RPMI8226 (cell line): ENCODE measurements at regions not wholly inside any gene's neighbourhood (a gene's known extent, or its start where the extent isn't known, plus 50 kb on each side); places are given as distances from the start of the nearest gene placed in this dataset.

Experiments used
- DNase-seq: peaks from one replicate; pipeline ENCODE4 v3.0.0-alpha.2; 2015

DNA sequence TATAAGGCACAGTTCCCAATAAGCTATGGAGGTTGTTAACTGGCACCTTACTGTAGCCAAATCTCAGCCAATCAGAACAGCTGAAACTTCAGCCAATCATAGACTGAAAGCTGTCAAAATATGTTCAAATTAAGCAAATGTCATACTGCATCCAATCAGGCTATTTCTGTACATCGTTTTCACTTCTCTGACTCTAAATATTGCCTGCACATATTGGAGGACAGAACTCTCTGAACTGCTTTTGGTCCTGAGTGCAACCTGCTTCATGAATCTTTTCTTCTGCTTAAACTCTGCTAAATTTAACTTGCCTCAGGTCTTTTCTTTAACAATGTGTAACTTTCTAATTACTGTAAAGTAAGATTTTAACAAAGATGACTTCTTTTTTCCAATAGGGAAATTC is 1198.9 kb upstream of the PCDH7 start:
- no peak for DNase-seq

DNA sequence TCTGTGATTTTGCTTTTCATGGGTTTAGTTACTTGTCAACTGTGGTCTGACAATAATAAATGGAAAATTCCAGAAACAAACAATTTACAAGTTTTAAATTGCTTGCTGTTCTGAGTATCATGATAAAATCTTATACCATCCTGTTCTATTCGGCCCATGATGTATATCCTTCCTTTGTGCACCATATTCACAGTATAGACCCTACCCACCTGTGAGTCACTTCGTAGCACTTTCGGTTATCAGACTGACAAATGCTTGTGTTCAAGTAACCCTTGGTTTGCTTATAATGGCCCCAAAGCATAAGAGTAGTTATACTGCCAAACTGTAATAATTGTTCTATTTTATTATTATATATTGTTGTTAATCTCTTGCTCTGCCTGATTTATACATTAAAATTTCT is 1183.4 kb upstream of the PCDH7 start:
- no peak for DNase-seq

DNA sequence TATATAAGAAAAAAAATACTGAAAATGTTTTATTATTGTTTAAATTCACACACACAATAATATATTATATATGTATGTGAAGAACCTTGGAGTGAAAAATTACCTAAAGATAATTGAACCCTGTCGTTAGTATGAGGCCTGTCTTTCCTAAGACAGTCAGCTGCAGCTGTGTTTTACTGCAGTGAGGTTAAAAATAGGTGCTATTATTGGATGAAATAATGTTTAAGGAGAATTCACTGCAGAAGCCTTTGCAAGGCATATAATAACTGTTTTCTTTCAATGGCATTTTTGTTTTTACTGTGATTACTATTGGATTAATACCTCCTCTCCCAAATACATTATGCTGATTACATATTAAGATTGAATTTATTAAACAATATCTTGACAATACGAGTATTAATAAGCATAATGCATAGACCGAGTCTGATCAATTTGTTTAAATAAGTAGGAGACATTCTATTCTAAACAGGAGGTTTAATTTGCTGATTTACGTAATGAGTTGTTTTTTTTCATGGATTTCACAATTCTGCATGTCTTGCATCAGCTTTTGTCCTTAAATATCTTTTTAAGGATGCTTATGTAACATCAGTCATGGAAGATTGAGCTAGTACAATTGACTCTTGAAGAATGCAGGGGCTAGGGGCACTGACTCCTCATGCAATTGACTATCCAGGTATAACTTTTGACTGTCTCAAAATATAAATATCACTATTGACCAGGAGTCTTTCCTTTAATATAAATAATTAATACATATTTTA is 1181.1 kb upstream of the PCDH7 start:
- no peak for DNase-seq

DNA sequence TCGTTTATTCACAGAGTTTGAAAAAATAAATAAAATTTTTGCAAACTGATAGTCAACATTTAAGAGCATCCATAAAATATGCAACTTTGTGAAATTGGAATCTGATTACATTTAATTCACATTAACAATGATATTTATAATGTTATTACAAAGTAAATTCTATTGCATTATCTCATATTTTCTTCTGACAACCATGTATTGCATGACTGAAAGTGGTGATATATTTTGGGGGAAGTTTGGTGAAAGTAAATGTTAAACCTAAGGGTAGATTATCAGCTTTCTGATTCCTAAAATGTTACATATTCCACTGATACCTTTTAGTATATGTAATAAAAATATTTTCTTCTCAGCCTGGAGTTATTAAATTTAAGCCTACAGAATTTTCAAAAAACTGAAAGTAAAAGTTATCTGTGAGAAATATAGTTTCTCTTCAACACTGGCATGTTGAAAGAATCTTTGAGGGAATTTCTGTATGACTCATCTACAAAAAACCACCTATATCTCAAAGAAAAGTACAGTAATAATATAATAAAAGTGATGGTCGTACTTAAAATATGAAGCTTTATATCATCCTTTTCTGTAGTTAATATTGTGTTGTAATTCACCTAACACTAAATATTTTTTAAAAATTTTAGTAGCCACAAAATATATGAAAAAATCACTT is 1179.6 kb upstream of the PCDH7 start:
- no peak for DNase-seq

DNA sequence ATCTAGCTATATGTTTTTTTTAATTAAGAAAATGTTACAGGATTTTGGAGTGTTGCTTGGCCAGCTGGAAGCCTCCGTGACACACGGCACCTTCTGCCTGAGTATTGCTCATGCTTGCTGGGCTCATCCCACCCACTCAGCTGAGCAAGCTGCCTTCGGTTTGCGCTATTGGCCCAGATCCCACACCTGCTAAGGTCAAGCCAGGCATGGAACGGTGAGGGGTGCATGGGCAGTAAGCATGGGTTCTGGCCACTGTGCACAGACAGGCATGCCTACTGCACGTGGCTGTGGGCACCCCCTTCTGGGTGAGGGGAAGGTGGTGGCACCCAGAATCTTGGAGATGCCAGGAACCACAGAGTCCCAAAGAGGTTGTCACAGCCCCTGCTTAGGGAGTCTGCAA is 1178.4 kb upstream of the PCDH7 start:
- no peak for DNase-seq

DNA sequence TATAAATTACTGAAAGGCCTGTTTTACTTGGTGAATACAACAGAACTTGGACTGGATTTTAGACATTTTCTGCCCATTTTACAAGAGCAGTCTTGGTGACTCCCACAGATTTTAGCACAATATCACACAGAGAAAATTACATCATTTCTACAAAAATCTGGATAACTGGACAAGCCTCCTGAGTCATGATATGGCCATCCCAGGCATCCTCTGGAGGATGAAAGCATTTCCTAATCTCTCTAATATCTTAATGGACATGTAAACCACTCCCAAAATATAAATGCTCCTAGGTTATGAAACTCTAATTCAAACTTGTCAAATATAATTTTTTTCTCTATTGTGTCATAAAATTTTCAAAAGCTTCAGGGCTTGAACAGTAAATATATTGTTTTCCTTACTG is 1170.8 kb upstream of the PCDH7 start:
- no peak for DNase-seq

DNA sequence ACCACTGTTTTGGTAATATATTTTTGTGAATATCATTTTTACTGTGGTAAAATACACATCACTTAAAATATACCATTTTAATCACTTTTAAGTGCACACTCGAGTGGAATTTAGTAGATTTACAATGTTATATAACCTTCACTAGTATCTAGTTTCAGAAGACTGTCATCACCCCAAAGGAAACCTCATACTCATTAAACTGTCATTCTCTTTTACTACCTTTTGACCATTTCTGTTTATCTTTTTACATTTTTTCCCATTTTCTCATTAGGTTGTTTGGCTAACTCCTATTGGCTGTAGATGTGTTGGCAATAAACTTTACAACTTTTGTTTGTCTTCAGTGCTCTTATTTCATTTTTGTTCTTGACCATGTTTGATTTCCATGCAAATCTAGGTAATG is 1168.3 kb upstream of the PCDH7 start:
- no peak for DNase-seq

DNA sequence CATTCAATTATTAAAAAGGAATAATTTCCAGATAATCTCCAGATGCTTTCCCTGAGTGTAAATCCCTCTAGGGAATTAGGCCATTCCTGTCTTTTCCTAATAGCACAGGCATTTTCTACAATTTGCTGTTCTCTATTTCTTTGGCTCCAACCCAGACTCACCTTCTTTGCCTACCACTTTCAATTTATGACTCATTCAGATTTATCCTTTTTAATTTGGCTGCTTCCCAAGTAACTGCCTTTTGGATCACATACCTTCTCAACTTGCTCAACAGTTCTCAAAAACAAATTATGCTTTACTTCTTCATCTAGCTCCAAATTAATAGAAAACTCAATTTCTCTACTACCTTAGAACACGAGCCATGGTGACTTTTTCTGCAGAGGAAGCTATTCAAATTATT is 1166.3 kb upstream of the PCDH7 start:
- no peak for DNase-seq

DNA sequence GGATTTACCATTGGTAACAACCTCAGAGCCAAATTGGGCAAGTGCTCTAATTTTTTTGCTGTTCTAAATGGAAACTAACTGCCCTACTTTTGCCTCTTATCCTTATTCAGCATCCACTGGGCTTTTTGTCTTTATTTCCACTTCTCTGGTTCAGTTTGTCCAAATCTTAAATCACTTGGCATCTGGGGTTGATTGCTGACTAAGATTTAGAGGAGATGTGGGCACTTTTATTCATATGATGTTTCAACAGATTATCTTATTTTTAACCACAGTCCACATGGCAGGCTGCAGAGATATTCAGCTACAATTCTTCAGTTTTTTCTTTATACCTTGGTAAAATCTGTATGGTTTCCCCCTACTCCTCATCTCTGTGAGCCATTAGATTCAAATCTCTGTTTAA is 1161.4 kb upstream of the PCDH7 start:
- DNase-seq = no peak

DNA sequence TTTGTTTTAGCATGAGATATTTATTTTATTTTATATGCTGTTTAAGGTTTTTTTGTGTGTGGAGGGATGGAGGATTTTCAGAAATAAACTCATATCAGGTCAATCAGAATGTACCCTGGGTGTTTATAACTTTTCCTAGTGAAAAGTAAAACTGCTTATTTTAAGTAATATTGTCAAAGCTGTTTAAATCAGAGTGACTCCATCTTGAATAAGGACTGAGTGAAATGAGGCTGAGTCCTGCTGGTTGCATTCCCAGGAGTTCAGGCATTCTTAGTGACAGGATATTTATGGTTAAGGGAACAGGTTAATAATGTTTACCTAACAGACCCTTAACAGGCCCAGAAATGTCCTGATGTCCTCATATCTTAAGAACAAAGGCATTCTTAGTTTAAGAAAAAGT is 1160.9 kb upstream of the PCDH7 start:
- DNase-seq = no peak

DNA sequence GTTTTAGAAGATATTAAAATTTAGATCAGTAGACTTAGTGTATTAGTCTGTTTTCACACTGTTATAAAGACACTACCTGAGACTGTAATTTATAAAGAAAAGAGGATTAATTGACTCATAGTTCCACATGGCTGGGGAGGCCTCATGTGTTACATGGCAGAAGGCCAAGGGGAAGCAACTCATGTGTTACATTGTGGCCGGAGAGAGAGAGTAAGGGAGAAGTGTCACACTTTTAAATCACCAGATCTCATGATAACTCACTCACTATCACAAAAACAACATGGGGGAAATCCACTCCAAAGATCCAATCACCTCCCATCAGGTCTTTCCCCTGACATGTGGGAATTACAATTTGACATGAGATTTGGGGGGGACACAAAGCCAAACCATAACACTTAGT is 1159.7 kb upstream of the PCDH7 start:
- DNase-seq = no peak

DNA sequence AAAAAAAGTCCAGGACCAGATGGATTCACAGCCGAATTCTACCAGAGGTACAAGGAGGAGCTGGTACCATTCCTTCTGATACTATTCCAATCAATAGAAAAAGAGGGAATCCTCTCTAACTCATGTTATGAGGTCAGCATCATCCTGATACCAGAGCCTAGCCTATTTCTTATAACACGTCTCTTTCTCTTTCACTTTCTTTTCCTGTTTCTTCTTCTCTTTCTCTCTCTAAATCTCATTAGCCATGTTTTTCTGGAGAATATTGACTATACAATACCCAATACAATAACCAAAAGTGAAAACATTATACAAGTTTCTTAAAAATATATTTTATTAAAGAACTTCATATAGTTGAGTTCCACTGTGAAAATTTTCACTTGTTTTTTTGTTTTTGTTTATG is 1154.9 kb upstream of the PCDH7 start:
- no peak for DNase-seq

DNA sequence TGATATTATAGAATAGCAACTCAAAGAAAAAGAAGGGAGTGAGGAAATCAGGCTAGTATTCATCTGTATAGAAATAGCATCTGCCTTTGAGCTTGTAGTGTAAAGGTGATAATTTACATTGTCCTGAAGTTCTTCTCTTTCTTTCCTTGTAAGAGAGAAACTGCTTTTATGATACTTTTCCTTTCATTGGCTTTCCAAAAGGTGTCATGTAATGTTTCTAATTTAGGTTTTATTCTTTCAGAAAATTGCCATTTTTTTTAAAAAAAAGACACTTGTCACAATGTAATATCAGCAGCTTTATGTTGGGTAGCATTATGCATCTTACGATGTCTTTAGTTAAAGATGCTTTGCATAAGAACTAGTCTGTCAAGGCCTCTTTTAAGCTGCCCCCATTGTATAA is 1153.8 kb upstream of the PCDH7 start:
- no peak for DNase-seq

DNA sequence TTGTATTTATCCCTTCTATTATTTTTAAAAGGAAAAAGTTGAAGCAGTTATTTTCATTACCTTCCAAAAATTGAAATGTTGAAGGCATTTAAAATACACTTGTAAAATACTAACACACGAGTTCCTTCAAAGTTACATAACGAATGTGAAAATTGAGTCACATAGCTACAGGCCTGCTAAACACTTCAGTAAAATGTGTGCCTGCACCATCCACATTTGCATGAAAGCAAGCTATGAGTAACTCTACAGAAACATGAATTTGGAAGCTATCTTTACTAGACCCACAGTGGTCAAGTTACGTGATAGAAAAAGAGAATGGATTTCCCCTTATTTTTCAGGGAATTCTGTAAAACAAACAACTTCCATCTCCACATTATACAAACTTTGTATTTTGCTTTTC is 1148.8 kb upstream of the PCDH7 start:
- DNase-seq = no peak

DNA sequence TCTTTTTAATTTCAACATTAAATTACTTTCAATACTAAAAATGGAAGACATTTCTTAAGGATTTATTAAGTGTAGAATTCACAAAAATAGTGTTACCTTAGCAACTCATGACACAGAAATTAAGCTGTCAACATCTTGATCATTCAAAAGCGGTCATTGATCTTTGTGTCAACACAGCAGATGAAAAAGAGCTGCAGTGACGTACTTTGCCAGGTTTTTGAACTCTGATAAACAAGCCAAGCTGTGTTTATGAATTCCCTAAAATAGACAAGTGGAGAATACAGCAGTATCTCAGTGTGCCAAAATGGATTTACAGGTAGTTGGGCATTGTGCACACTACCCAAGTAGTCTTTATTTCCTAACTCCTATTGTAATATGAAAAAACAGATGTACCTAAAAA is 1141.8 kb upstream of the PCDH7 start:
- no peak for DNase-seq

DNA sequence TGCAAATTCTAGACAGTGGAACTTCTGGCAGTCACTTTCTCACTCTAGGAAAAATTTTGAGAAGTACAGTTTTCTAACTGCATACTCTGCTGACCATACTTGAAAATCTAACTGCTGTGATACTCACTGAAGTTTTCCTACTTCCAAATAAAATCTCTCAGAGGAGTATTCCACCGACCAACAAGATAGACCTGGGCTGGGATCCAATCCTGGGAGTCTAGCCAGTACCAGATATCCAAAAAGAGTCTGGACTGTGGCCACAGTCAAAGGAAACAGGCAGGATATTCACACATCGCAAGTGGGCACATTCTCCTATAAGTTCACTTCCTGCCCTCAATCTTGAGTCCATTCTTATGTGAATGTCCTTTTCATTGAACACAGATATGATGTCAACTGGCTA is 1138.7 kb upstream of the PCDH7 start:
- DNase-seq = no peak

DNA sequence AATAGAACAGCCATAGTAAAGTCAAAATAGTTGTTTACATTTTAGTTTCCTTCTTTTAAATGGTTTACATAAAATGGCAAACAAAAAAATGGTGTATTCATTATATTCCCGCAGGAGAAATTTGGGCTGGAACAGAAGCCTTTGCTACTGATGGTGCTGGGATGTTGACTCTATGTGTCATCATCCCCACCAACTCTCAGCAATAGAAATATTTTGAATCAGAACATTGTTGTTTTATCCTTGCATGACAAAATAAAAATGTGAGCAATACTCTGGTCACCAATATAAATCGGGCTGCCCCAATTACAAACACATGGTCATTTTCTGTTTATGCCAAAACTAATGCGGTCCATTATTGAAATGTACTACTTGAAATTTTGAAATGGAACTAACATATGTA is 1131.6 kb upstream of the PCDH7 start:
- no peak for DNase-seq

DNA sequence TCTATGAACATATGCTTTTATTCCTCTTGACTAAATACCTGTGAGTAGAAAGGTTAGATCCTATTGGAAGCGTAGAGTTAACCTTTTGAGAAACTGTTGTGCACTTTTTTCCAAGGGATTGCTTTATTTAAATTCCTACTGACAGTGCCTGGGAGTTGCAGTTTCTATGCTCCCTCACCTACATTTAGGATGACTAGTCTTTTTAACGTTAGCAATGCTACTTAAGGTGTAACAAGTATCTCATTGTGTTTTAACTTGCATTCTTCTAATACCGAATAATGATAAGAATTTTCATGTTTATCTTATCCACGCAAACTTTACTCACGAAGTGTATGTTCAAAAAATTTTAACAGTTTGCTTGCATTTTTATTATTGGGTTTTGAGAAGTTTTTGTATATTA is 1123.9 kb upstream of the PCDH7 start:
- DNase-seq = no peak

DNA sequence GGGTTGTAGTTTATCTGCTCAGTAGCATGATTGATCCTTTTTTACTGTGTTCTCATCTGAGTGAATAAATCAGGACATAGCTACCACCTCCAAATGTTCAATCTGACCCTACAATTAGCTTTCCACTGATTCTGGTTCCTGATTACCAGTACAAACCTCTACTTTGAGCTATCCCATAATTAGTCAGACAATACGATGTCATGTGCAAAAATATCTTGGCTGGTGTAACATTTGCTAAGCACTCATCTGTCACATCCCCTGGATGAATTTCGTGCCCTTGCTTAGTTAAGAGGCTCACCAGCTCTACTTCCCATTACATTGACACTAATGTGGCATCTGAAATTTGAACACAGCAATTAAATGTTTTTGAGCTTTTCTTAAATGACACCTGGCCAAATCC is 1101.0 kb upstream of the PCDH7 start:
- no peak for DNase-seq

DNA sequence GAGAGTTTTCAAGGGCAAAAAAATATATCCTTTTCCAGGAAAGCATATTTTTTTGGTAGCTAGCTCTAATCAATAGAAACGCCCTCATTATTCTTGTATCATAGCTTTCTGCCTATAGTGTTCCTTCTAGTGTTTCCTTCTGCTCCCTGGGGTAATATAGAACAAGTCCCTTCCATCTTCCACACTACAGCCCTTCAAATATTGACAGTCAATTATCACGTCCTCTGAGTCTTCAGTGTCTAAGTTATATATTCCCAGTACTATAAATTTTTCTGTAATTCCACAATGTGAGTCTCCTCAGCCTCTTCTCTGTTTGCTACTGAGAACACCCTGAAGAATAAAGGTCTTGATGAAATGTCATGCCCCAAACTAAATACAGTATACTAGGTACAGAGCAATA is 1088.0 kb upstream of the PCDH7 start:
- no peak for DNase-seq

DNA sequence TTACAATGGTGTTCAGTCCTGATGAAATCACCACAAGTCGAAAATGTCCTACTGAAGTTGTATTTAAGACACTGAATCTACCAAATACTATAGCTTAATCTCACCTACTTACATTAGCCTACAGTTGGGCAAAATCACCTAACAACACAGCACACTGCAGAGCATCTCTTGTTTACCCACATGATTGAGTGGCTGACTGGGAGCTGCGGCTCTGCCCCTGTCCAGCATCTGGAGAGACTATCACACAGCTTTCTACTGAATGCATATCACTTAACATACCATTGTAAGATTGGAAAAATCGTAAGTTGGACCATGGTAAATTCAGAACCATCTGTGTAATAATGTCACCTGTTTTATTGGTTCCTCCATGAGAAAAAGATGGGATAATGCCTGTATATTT is 1083.2 kb upstream of the PCDH7 start:
- no peak for DNase-seq

DNA sequence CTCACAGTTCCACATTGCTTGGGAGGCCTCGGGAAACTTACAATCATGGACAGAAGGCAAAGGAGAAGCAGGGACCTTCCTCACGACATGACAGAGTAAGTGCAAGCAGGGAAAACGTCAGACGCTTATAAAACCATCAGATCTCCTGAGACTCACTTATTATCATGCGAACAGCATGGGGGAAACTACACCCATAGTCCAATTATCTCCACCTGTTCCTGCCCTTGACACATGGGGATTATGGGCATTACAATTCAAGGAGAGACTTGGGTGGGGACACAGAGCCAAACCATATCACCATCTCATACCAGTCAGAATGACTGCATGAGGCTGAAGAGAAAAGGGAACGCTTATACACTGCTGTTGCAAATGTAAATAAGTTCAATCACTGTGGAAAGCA is 1066.9 kb upstream of the PCDH7 start:
- DNase-seq = no peak

DNA sequence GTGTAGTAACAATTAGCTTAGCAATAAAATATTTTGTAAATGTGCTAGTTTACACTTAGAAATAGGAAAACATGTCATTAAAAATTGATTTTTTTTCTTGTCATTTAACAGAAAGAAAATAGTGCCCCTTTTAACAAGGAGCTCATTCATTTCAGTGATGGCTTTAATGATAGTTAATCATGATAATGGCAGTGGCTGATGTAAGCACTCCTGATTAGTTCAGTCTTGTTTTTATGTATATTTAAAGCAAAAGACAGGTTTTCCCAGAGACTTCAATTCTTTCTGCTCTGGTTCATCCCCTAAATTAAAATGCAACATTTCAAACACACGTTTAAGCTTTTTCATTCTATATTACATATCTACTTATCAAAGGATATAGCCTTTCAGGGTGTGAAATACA is 1039.5 kb upstream of the PCDH7 start:
- DNase-seq = no peak

DNA sequence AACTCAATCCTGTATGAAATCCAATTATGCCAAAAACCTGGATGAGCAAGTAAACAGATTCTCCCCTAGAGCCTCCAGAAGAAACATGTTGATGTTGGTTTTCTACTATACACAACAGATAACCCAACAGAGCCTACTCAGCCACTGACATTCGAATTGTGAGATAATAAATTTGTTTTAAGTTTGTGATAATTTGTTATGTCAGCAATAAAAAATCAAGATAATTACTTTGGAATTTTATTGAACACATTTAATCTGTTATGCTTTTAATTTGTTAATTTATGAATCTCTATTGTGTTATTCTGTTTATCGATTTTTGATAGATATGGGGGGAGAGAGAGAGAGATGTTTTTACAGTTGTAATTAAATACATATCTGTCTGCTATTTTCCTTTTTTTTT is 1016.1 kb upstream of the PCDH7 start:
- no peak for DNase-seq

DNA sequence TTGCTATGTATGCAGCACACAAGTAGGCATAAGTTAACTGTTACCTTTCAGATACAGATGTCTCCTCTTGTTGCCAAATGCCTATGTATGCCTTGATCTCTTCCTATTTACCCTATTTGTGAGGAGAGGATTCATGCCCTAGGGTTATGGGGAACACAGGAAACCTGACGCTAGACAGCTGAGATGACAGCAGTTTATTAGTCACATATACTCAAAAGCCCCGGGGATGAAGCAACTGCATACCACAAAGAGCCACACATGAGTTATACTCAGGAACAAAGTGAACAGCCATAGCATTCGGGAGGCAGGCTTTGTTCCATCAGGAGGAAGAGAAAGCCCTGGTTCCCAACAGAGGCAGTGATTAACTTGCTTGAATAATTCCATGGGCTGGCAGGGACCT is 1011.7 kb upstream of the PCDH7 start:
- no peak for DNase-seq
